ENCODE measurements at regions not wholly inside any gene's neighbourhood (a gene's known extent, or its start where the extent isn't known, plus 50 kb on each side); places are given as distances from the start of the nearest gene placed in this dataset.

DNA sequence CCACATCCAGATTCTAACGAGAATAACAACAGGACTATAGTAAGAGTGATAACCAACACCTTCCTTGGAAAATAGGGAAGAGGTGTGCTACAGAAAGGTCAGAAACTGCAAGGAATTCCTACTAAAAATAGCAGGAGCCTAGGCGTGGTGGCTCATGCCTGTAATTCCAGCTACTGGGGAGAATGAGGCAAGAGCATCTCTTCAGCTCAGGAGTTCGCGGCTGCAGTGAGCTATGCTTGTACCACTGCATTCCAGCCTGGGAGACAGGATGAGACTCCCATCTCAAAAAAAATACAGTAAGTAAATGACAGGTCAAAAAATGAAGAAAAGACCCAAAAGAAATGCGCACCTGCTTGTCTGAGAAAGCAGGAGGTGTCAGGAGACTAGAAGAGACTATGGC lies 101.5 kb upstream of the TSHZ3 start:
- H3K4me2 ChIP-seq (ENCODE audit: low read length), result no peak overlapping the region
- TF ChIP-seq EZH2phosphoT487 (IDR thresholded peaks at IDR 0.05; ENCODE audit: borderline replicate concordance, low read depth, low read length), result no peak
- TF ChIP-seq, protein P1, sequence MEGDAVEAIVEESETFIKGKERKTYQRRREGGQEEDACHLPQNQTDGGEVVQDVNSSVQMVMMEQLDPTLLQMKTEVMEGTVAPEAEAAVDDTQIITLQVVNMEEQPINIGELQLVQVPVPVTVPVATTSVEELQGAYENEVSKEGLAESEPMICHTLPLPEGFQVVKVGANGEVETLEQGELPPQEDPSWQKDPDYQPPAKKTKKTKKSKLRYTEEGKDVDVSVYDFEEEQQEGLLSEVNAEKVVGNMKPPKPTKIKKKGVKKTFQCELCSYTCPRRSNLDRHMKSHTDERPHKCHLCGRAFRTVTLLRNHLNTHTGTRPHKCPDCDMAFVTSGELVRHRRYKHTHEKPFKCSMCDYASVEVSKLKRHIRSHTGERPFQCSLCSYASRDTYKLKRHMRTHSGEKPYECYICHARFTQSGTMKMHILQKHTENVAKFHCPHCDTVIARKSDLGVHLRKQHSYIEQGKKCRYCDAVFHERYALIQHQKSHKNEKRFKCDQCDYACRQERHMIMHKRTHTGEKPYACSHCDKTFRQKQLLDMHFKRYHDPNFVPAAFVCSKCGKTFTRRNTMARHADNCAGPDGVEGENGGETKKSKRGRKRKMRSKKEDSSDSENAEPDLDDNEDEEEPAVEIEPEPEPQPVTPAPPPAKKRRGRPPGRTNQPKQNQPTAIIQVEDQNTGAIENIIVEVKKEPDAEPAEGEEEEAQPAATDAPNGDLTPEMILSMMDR (conservative IDR thresholded peaks at IDR 0.05; ENCODE audit: low read length), result no peak
- no TSS peak for BruUV-seq (replicated peaks)
- no peaks in the 10 kb centered on the region for H3K9me3 ChIP-seq (ENCODE audit: low read length)
- H3K36me3 ChIP-seq (ENCODE audit: insufficient read depth, low read length), result no peaks in the 10 kb centered on the region
- H3K4me3 ChIP-seq (ENCODE audit: low read depth, low read length, poor library complexity, severe bottlenecking), result no peak overlapping the region
- ChIA-PET POLR2A (interaction anchor here (0.5 kb wide), 1 partner anchor 367 kb away, joined by 3 read pairs; no protein-coding TSS in a partner anchor), CTCF (ENCODE audit: unreplicated experiment) (no interaction called here)
- H3K9me2 ChIP-seq (ENCODE audit: insufficient read depth, low read length), result no peaks in the 10 kb centered on the region
- intact Hi-C loops (cut with micrococcal nuclease; ENCODE audit: unreplicated experiment), result no loop called here
- H2AFZ ChIP-seq (ENCODE audit: low read length), result no peak overlapping the region
- DNase-seq (ENCODE audit: low spot score), result no peak
- H4K20me1 ChIP-seq (ENCODE audit: insufficient read depth, low read length), result no peaks in the 10 kb centered on the region
- no peaks in the 10 kb centered on the region for H3K79me2 ChIP-seq (ENCODE audit: insufficient read depth, low read depth, low read length)
- no peaks in the 10 kb centered on the region for H3K4me1 ChIP-seq (ENCODE audit: insufficient read depth, low read length, poor library complexity, severe bottlenecking)
- H3K27ac ChIP-seq (ENCODE audit: low read depth, low read length, poor library complexity, severe bottlenecking), result no peak overlapping the region

- Histone ChIP-seq H3K4me3 (ENCODE audit: low read depth, low read length, poor library complexity, severe bottlenecking) (no peak overlapping the region), H4K20me1 (ENCODE audit: insufficient read depth, low read length) (no peaks in the 10 kb centered on the region), H3K36me3 (ENCODE audit: insufficient read depth, low read length) (no peaks in the 10 kb centered on the region), H3K4me1 (ENCODE audit: insufficient read depth, low read length, poor library complexity, severe bottlenecking) (no peaks in the 10 kb centered on the region), H3K27ac (ENCODE audit: low read depth, low read length, poor library complexity, severe bottlenecking) (no peak overlapping the region), H3K4me2 (ENCODE audit: low read length) (no peak overlapping the region), H3K79me2 (ENCODE audit: insufficient read depth, low read depth, low read length) (no peaks in the 10 kb centered on the region), H3K9me3 (ENCODE audit: low read length) (no peaks in the 10 kb centered on the region), H2AFZ (ENCODE audit: low read length) (no peak overlapping the region), H3K9me2 (ENCODE audit: insufficient read depth, low read length) (no peaks in the 10 kb centered on the region)
- no peak for DNase-seq (ENCODE audit: low spot score)
- POLR2A ChIA-PET, result no interaction called here
- BruUV-seq (replicated peaks), result no TSS peak
- no peak for TF ChIP-seq EZH2phosphoT487 (IDR thresholded peaks at IDR 0.05; ENCODE audit: borderline replicate concordance, low read depth, low read length)
- TF ChIP-seq, protein P1 (conservative IDR thresholded peaks at IDR 0.05; ENCODE audit: low read length), result no peak
- intact Hi-C loops (cut with micrococcal nuclease; ENCODE audit: unreplicated experiment), result no loop called here
- CTCF ChIA-PET (ENCODE audit: unreplicated experiment), result no interaction called here
These were observed 102.6 kb upstream of the TSHZ3 start for GRCh38 chr19:31451686-31452330.

DNA sequence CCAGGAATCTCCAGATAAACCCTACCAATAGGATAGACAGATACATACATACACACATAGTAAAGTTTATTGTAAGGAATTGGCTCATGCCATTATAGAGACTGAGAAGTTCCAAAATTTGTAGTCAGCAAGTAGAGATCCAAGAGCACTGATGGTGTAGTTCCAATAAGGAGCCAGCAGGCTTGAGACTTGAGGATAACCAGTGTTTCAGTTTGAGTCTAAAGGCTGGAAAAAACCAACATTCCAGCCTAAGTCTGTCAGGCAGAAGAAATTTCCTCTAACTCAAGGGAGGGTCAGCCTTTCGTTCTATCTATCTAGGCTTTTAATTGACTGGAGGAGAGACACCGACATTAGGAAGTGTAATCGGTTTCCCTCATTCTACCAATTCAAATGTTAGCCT lies 110.2 kb upstream of the TSHZ3 start:
- no TSS peak for BruUV-seq (replicated peaks)
- no peak overlapping the region for H2AFZ ChIP-seq (ENCODE audit: low read length)
- TF ChIP-seq EZH2phosphoT487 (IDR thresholded peaks at IDR 0.05; ENCODE audit: borderline replicate concordance, low read depth, low read length), result no peak
- TF ChIP-seq, protein P1 (conservative IDR thresholded peaks at IDR 0.05; ENCODE audit: low read length), result no peak
- no peaks in the 10 kb centered on the region for H4K20me1 ChIP-seq (ENCODE audit: insufficient read depth, low read length)
- H3K4me1 ChIP-seq (ENCODE audit: insufficient read depth, low read length, poor library complexity, severe bottlenecking), result no peaks in the 10 kb centered on the region
- POLR2A ChIA-PET, result interaction anchor here (0.9 kb wide), 1 partner anchor 15 kb away, joined by 3 read pairs; no protein-coding TSS in a partner anchor
- no peak for DNase-seq (ENCODE audit: low spot score)
- CTCF ChIA-PET (ENCODE audit: unreplicated experiment), result no interaction called here
- H3K4me3 ChIP-seq (ENCODE audit: low read depth, low read length, poor library complexity, severe bottlenecking), result no peak overlapping the region
- no peaks in the 10 kb centered on the region for H3K9me3 ChIP-seq (ENCODE audit: low read length)
- H3K79me2 ChIP-seq (ENCODE audit: insufficient read depth, low read depth, low read length), result no peaks in the 10 kb centered on the region
- H3K4me2 ChIP-seq (ENCODE audit: low read length), result no peak overlapping the region
- intact Hi-C loops (cut with micrococcal nuclease; ENCODE audit: unreplicated experiment), result no loop called here
- no peaks in the 10 kb centered on the region for H3K9me2 ChIP-seq (ENCODE audit: insufficient read depth, low read length)
- H3K36me3 ChIP-seq (ENCODE audit: insufficient read depth, low read length), result no peaks in the 10 kb centered on the region
- H3K27ac ChIP-seq (ENCODE audit: low read depth, low read length, poor library complexity, severe bottlenecking), result no peak overlapping the region
